ENCODE measurements at regions not wholly inside any gene's neighbourhood (a gene's known extent, or its start where the extent isn't known, plus 50 kb on each side); places are given as distances from the start of the nearest gene placed in this dataset.
"Not testable (repeated sequence)": the region's sequence is repeated elsewhere in the genome, so short reads cannot be mapped to it uniquely, and the experiment has no call there.

DNA sequence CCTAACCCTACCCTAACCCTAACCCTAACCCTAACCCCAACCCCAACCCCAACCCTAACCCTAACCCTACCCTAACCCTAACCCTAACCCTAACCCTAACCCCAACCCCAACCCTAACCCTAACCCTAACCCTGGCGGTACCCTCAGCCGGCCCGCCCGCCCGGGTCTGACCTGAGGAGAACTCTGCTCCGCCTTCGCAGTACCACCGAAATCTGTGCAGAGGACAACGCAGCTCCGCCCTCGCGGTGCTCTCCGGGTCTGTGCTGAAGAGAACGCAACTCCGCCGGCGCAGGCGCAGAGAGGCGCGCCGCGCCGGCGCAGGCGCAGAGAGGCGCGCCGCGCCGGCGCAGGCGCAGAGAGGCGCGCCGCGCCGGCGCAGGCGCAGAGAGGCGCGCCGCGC, 56.1 kb upstream of the IQSEC3 start:
- H3K4me3 Mint-ChIP-seq; H3K27ac Mint-ChIP-seq; H3K27me3 Mint-ChIP-seq; H3K36me3 Mint-ChIP-seq; H3K4me1 Mint-ChIP-seq (ENCODE audit: unreplicated experiment); DNase-seq (ENCODE audit: extremely low spot score, unreplicated experiment); H3K9me3 Mint-ChIP-seq: not testable (repeated sequence)

DNA sequence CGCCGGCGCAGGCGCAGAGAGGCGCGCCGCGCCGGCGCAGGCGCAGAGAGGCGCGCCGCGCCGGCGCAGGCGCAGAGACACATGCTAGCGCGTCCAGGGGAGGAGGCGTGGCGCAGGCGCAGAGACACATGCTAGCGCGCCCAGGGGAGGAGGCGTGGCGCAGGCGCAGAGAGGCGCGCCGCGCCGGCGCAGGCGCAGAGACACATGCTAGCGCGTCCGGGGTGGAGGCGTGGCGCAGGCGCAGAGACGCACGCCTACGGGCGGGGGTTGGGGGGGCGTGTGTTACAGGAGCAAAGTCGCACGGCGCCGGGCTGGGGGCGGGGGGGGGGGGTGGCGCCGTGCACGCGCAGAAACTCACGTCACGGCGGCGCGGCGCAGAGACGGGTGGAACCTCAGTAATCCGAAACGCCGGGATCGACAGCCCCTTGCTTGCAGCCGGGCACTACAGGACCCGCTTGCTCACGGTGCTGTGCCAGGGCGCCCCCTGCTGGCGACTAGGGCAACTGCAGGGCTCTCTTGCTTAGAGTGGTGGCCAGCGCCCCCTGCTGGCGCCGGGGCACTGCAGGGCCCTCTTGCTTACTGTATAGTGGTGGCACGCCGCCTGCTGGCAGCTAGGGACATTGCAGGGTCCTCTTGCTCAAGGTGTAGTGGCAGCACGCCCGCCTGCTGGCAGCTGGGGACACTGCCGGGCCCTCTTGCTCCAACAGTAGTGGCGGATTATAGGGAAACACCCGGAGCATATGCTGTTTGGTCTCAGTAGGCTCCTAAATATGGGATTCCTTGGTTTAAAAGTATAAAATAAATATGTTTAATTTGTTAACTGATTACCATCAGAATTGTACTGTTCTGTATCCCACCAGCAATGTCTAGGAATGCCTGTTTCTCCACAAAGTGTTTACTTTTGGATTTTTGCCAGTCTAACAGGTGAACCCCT, 55.4 kb upstream of the IQSEC3 start:
- TF ChIP-seq, protein P1, sequence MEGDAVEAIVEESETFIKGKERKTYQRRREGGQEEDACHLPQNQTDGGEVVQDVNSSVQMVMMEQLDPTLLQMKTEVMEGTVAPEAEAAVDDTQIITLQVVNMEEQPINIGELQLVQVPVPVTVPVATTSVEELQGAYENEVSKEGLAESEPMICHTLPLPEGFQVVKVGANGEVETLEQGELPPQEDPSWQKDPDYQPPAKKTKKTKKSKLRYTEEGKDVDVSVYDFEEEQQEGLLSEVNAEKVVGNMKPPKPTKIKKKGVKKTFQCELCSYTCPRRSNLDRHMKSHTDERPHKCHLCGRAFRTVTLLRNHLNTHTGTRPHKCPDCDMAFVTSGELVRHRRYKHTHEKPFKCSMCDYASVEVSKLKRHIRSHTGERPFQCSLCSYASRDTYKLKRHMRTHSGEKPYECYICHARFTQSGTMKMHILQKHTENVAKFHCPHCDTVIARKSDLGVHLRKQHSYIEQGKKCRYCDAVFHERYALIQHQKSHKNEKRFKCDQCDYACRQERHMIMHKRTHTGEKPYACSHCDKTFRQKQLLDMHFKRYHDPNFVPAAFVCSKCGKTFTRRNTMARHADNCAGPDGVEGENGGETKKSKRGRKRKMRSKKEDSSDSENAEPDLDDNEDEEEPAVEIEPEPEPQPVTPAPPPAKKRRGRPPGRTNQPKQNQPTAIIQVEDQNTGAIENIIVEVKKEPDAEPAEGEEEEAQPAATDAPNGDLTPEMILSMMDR (conservative IDR thresholded peaks at IDR 0.05), result peak; percentile 49
- not testable (repeated sequence) for H3K9me3 Mint-ChIP-seq

GRCh38 chr12:12306-12705, 54.3 kb upstream of the IQSEC3 start:
- not testable (repeated sequence) for DNase-seq (ENCODE audit: extremely low spot score, unreplicated experiment); H3K27me3 Mint-ChIP-seq; H3K9me3 Mint-ChIP-seq; H3K4me1 Mint-ChIP-seq (ENCODE audit: unreplicated experiment); H3K4me3 Mint-ChIP-seq; H3K27ac Mint-ChIP-seq; H3K36me3 Mint-ChIP-seq

More for the DNA sequence above, 55.4 kb upstream of the IQSEC3 start:
- H3K36me3 Mint-ChIP-seq; DNase-seq (ENCODE audit: extremely low spot score, unreplicated experiment); H3K27ac Mint-ChIP-seq; H3K27me3 Mint-ChIP-seq; H3K4me1 Mint-ChIP-seq (ENCODE audit: unreplicated experiment); H3K4me3 Mint-ChIP-seq: not testable (repeated sequence)

- DNase-seq (ENCODE audit: extremely low spot score, unreplicated experiment), result not testable (repeated sequence)
Measured at GRCh38 chr12:12725-13640, 53.6 kb upstream of the IQSEC3 start.

DNA sequence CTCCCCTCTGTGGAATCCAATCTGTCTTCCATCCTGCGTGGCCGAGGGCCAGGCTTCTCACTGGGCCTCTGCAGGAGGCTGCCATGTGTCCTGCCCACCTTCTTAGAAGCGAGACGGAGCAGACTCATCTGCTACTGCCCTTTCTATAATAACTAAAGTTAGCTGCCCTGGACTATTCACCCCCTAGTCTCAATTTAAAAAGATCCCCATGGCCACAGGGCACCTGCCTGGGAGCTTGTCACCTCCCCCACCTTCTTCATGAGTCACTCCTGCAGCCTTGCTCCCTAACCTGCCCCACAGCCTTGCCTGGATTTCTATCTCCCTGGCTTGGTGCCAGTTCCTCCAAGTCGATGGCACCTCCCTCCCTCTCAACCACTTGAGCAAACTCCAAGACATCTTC, 52.7 kb upstream of the IQSEC3 start:
- H3K4me1 Mint-ChIP-seq (ENCODE audit: unreplicated experiment); H3K27me3 Mint-ChIP-seq; H3K9me3 Mint-ChIP-seq; H3K36me3 Mint-ChIP-seq; H3K4me3 Mint-ChIP-seq; DNase-seq (ENCODE audit: extremely low spot score, unreplicated experiment); H3K27ac Mint-ChIP-seq: not testable (repeated sequence)

More at GRCh38 chr12:12725-13640, 53.6 kb upstream of the IQSEC3 start:
- not testable (repeated sequence) for H3K27me3 Mint-ChIP-seq; H3K27ac Mint-ChIP-seq; H3K36me3 Mint-ChIP-seq; H3K4me1 Mint-ChIP-seq (ENCODE audit: unreplicated experiment); H3K9me3 Mint-ChIP-seq; H3K4me3 Mint-ChIP-seq

DNA sequence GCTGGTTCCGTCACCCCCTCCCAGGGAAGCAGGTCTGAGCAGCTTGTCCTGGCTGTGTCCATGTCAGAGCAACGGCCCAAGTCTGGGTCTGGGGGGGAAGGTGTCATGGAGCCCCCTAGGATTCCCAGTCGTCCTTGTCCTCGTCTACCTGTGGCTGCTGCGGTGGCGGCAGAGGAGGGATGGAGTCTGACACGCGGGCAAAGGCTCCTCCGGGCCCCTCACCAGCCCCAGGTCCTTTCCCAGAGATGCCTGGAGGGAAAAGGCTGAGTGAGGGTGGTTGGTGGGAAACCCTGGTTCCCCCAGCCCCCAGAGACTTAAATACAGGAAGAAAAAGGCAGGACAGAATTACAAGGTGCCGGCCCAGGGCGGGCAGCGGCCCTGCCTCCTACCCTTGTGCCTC, 51.9 kb upstream of the IQSEC3 start:
- H3K9me3 Mint-ChIP-seq; H3K27me3 Mint-ChIP-seq; H3K4me3 Mint-ChIP-seq; H3K4me1 Mint-ChIP-seq (ENCODE audit: unreplicated experiment); DNase-seq (ENCODE audit: extremely low spot score, unreplicated experiment); H3K36me3 Mint-ChIP-seq; H3K27ac Mint-ChIP-seq: not testable (repeated sequence)

DNA sequence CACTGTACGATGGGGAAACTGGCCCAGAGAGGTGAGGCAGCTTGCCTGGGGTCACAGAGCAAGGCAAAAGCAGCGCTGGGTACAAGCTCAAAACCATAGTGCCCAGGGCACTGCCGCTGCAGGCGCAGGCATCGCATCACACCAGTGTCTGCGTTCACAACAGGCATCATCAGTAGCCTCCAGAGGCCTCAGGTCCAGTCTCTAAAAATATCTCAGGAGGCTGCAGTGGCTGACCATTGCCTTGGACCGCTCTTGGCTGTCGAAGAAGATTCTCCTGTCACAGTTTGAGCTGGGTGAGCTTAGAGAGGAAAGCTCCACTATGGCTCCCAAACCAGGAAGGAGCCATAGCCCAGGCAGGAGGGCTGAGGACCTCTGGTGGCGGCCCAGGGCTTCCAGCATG, 51.2 kb upstream of the IQSEC3 start:
- H3K27ac Mint-ChIP-seq; H3K27me3 Mint-ChIP-seq; H3K36me3 Mint-ChIP-seq; H3K9me3 Mint-ChIP-seq; DNase-seq (ENCODE audit: extremely low spot score, unreplicated experiment); H3K4me3 Mint-ChIP-seq; H3K4me1 Mint-ChIP-seq (ENCODE audit: unreplicated experiment): not testable (repeated sequence)

DNA sequence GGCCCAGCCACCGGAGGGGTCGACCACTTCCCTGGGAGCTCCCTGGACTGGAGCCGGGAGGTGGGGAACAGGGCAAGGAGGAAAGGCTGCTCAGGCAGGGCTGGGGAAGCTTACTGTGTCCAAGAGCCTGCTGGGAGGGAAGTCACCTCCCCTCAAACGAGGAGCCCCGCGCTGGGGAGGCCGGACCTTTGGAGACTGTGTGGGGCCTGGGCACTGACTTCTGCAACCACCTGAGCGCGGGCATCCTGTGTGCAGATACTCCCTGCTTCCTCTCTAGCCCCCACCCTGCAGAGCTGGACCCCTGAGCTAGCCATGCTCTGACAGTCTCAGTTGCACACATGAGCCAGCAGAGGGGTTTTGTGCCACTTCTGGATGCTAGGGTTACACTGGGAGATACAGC, 50.5 kb upstream of the IQSEC3 start:
- H3K4me1 Mint-ChIP-seq (ENCODE audit: unreplicated experiment); H3K27ac Mint-ChIP-seq; H3K36me3 Mint-ChIP-seq; H3K27me3 Mint-ChIP-seq; H3K4me3 Mint-ChIP-seq; DNase-seq (ENCODE audit: extremely low spot score, unreplicated experiment); H3K9me3 Mint-ChIP-seq: not testable (repeated sequence)

- H3K27me3 Mint-ChIP-seq; H3K9me3 Mint-ChIP-seq; DNase-seq (ENCODE audit: extremely low spot score, unreplicated experiment); H3K36me3 Mint-ChIP-seq; H3K4me1 Mint-ChIP-seq (ENCODE audit: unreplicated experiment); H3K27ac Mint-ChIP-seq; H3K4me3 Mint-ChIP-seq: not testable (repeated sequence)
Measured at GRCh38 chr12:16541-16940, 50.0 kb upstream of the IQSEC3 start.

Measured in type B pancreatic cell (in vitro differentiated cells).